HG02623 (cell line): ENCODE measurements at regions not wholly inside any gene's neighbourhood (a gene's known extent, or its start where the extent isn't known, plus 50 kb on each side); places are given as distances from the start of the nearest gene placed in this dataset.

Experiments used
- ATAC-seq: cut with Tn5 transposase; IDR thresholded peaks from one replicate; pipeline ENCODE4 v1.9.1; 2021; ENCODE audit warnings: moderate library complexity; ENCODE audit not compliant: unreplicated experiment

GRCh38 chr1:38477811-38478210, 381.8 kb downstream of the RRAGC start:
- no peak for ATAC-seq

GRCh38 chr1:38476850-38477178, 382.8 kb downstream of the RRAGC start:
- ATAC-seq, result no peak

GRCh38 chr1:38476111-38476849, 383.3 kb downstream of the RRAGC start:
- no peak for ATAC-seq

GRCh38 chr1:38475624-38476005, 384.0 kb downstream of the RRAGC start:
- ATAC-seq, result no peak

GRCh38 chr1:38474738-38475623, 384.6 kb downstream of the RRAGC start:
- ATAC-seq, result peak; percentile 78

- no peak for ATAC-seq
Observed at GRCh38 chr1:38466487-38466886, 393.1 kb downstream of the RRAGC start.

- no peak for ATAC-seq
Observed at GRCh38 chr1:38465460-38465859, 394.1 kb downstream of the RRAGC start.

GRCh38 chr1:38464071-38464661, 395.4 kb downstream of the RRAGC start:
- ATAC-seq, result no peak

- ATAC-seq, result no peak
Observed at GRCh38 chr1:38463074-38463473, 396.5 kb downstream of the RRAGC start.

GRCh38 chr1:38456531-38456876, 403.1 kb downstream of the RRAGC start:
- no peak for ATAC-seq

GRCh38 chr1:38455829-38456530, 403.6 kb downstream of the RRAGC start:
- no peak for ATAC-seq

GRCh38 chr1:38454749-38455441, 404.7 kb downstream of the RRAGC start:
- no peak for ATAC-seq

- no peak for ATAC-seq
Observed at GRCh38 chr1:38454236-38454635, 405.3 kb downstream of the RRAGC start.

- no peak for ATAC-seq
Observed at GRCh38 chr1:38452246-38452645, 405.7 kb upstream of the POU3F1 start.

- ATAC-seq, result no peak
Observed at GRCh38 chr1:38451541-38451993, 405.0 kb upstream of the POU3F1 start.

GRCh38 chr1:38448893-38449292, 402.3 kb upstream of the POU3F1 start:
- no peak for ATAC-seq

- ATAC-seq, result no peak
Observed at GRCh38 chr1:38446936-38447335, 400.3 kb upstream of the POU3F1 start.

GRCh38 chr1:38444770-38445442, 398.3 kb upstream of the POU3F1 start:
- ATAC-seq, result no peak

- ATAC-seq, result no peak
Observed at GRCh38 chr1:38444311-38444710, 397.7 kb upstream of the POU3F1 start.

GRCh38 chr1:38440402-38440801, 393.8 kb upstream of the POU3F1 start:
- ATAC-seq, result no peak
